Mucosa of stomach (tissue), 1 donor: ENCODE measurements at regions not wholly inside any gene's neighbourhood (a gene's known extent, or its start where the extent isn't known, plus 50 kb on each side); places are given as distances from the start of the nearest gene placed in this dataset.

ENCODE experiments used
- H3K27me3 ChIP-seq: one replicate; pipeline ENCODE4 v1.7.0; 2013; ENCODE audit warnings: mild to moderate bottlenecking, low read length; ENCODE audit not compliant: control insufficient read depth, insufficient read depth
- H3K36me3 ChIP-seq: one replicate; pipeline ENCODE4 v1.7.0; 2013; ENCODE audit warnings: low read length; ENCODE audit not compliant: control insufficient read depth, insufficient read depth
- H3K4me1 ChIP-seq: one replicate; pipeline ENCODE4 v1.7.0; 2013; ENCODE audit warnings: mild to moderate bottlenecking, low read length; ENCODE audit not compliant: control insufficient read depth, insufficient read depth
- H3K4me3 ChIP-seq: one replicate; pipeline ENCODE4 v1.7.0; 2013; ENCODE audit warnings: low read length
- H3K9ac ChIP-seq: one replicate; pipeline ENCODE4 v1.7.0; 2013; ENCODE audit warnings: mild to moderate bottlenecking, low read length, moderate library complexity
- H3K9me3 ChIP-seq: one replicate; pipeline ENCODE4 v1.7.0; 2013; ENCODE audit warnings: mild to moderate bottlenecking, low read length, moderate library complexity; ENCODE audit not compliant: control insufficient read depth
- donor health status: Pancreatic carcinoma.

- Histone ChIP-seq H3K27me3 (no peaks in the 10 kb centered on the region), H3K36me3 (no peaks in the 10 kb centered on the region), H3K4me3 (no peak overlapping the region), H3K9ac (no peak overlapping the region), H3K9me3 (no peaks in the 10 kb centered on the region), H3K4me1 (no peaks in the 10 kb centered on the region)
Measured at GRCh38 chr18:37729716-37730115, 164.1 kb upstream of the CELF4 start.

GRCh38 chr18:37724206-37724605 lies 158.6 kb upstream of the CELF4 start:
- no peaks in the 10 kb centered on the region for H3K36me3 ChIP-seq
- H3K9me3 ChIP-seq, result no peaks in the 10 kb centered on the region
- H3K9ac ChIP-seq, result no peak overlapping the region
- H3K4me1 ChIP-seq, result no peaks in the 10 kb centered on the region
- no peaks in the 10 kb centered on the region for H3K27me3 ChIP-seq
- no peak overlapping the region for H3K4me3 ChIP-seq

- H3K9me3 ChIP-seq, result no peaks in the 10 kb centered on the region
- no peaks in the 10 kb centered on the region for H3K4me1 ChIP-seq
- no peak overlapping the region for H3K4me3 ChIP-seq
- H3K9ac ChIP-seq, result no peak overlapping the region
- no peaks in the 10 kb centered on the region for H3K27me3 ChIP-seq
- H3K36me3 ChIP-seq, result no peaks in the 10 kb centered on the region
Measured at GRCh38 chr18:37721544-37722522, 156.2 kb upstream of the CELF4 start.

- no peaks in the 10 kb centered on the region for H3K27me3 ChIP-seq
- H3K36me3 ChIP-seq, result no peaks in the 10 kb centered on the region
- H3K4me3 ChIP-seq, result no peak overlapping the region
- no peaks in the 10 kb centered on the region for H3K4me1 ChIP-seq
- no peak overlapping the region for H3K9ac ChIP-seq
- H3K9me3 ChIP-seq, result no peaks in the 10 kb centered on the region
Measured at GRCh38 chr18:37720663-37721062, 155.1 kb upstream of the CELF4 start.

GRCh38 chr18:37717656-37718055 lies 152.1 kb upstream of the CELF4 start:
- Histone ChIP-seq H3K27me3 (no peaks in the 10 kb centered on the region), H3K4me1 (no peaks in the 10 kb centered on the region), H3K9ac (no peak overlapping the region), H3K36me3 (no peaks in the 10 kb centered on the region), H3K4me3 (no peak overlapping the region), H3K9me3 (no peaks in the 10 kb centered on the region)

- Histone ChIP-seq H3K9me3 (no peaks in the 10 kb centered on the region), H3K4me1 (no peaks in the 10 kb centered on the region), H3K27me3 (no peaks in the 10 kb centered on the region), H3K9ac (no peak overlapping the region), H3K4me3 (no peak overlapping the region), H3K36me3 (no peaks in the 10 kb centered on the region)
Measured at GRCh38 chr18:37717098-37717497, 151.5 kb upstream of the CELF4 start.

GRCh38 chr18:37716106-37716735 lies 150.6 kb upstream of the CELF4 start:
- no peak overlapping the region for H3K9ac ChIP-seq
- no peaks in the 10 kb centered on the region for H3K36me3 ChIP-seq
- no peaks in the 10 kb centered on the region for H3K4me1 ChIP-seq
- H3K27me3 ChIP-seq, result no peaks in the 10 kb centered on the region
- H3K4me3 ChIP-seq, result no peak overlapping the region
- H3K9me3 ChIP-seq, result no peaks in the 10 kb centered on the region

GRCh38 chr18:37714691-37715090 lies 149.1 kb upstream of the CELF4 start:
- Histone ChIP-seq H3K27me3 (no peaks in the 10 kb centered on the region), H3K4me3 (no peak overlapping the region), H3K9ac (no peak overlapping the region), H3K4me1 (no peaks in the 10 kb centered on the region), H3K36me3 (no peaks in the 10 kb centered on the region), H3K9me3 (no peaks in the 10 kb centered on the region)

GRCh38 chr18:37712776-37713175 lies 147.2 kb upstream of the CELF4 start:
- no peak overlapping the region for H3K9ac ChIP-seq
- no peaks in the 10 kb centered on the region for H3K9me3 ChIP-seq
- no peak overlapping the region for H3K4me3 ChIP-seq
- no peaks in the 10 kb centered on the region for H3K4me1 ChIP-seq
- H3K27me3 ChIP-seq, result no peaks in the 10 kb centered on the region
- no peaks in the 10 kb centered on the region for H3K36me3 ChIP-seq

- no peak overlapping the region for H3K9ac ChIP-seq
- no peaks in the 10 kb centered on the region for H3K4me1 ChIP-seq
- no peaks in the 10 kb centered on the region for H3K27me3 ChIP-seq
- H3K4me3 ChIP-seq, result no peak overlapping the region
- no peaks in the 10 kb centered on the region for H3K36me3 ChIP-seq
- H3K9me3 ChIP-seq, result no peaks in the 10 kb centered on the region
Measured at GRCh38 chr18:37711766-37712505, 146.3 kb upstream of the CELF4 start.

- Histone ChIP-seq H3K4me3 (no peak overlapping the region), H3K9me3 (no peaks in the 10 kb centered on the region), H3K4me1 (no peaks in the 10 kb centered on the region), H3K9ac (no peak overlapping the region), H3K36me3 (no peaks in the 10 kb centered on the region), H3K27me3 (no peaks in the 10 kb centered on the region)
Measured at GRCh38 chr18:37710726-37711125, 145.1 kb upstream of the CELF4 start.

- Histone ChIP-seq H3K4me1 (no peaks in the 10 kb centered on the region), H3K36me3 (no peaks in the 10 kb centered on the region), H3K27me3 (no peaks in the 10 kb centered on the region), H3K4me3 (no peak overlapping the region), H3K9ac (no peak overlapping the region), H3K9me3 (no peaks in the 10 kb centered on the region)
Measured at GRCh38 chr18:37709740-37710139, 144.1 kb upstream of the CELF4 start.
